LNCAP (cell line): ENCODE measurements at regions not wholly inside any gene's neighbourhood (a gene's known extent, or its start where the extent isn't known, plus 50 kb on each side); places are given as distances from the start of the nearest gene placed in this dataset.

Experiments
- TF ChIP-seq, protein P1 (sequence below): fragments of 450-650 bp; IDR thresholded peaks from 2 replicates; pipeline ENCODE4 v1.5.1; 2017; ENCODE audit warnings: mild to moderate bottlenecking

DNA sequence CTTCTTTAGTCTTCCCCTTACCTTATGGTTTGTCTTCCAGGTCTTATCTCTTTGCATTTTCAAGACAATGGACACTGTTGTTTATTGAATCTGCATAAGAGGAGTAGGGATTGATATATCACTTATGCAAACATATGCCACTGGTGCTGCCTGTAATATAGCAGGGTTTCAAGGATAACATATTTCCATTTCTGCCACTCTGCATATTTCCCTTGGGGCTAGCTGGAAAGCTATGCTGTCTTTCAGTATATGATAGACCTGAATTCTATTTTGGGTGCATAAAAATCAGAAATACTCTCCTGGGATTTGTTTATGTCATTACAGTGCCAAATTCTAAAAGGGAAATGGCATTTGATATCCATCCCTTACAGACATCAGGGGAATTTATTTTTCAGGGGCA lies 400.2 kb downstream of the TLR4 start:
- TF ChIP-seq, protein P1, sequence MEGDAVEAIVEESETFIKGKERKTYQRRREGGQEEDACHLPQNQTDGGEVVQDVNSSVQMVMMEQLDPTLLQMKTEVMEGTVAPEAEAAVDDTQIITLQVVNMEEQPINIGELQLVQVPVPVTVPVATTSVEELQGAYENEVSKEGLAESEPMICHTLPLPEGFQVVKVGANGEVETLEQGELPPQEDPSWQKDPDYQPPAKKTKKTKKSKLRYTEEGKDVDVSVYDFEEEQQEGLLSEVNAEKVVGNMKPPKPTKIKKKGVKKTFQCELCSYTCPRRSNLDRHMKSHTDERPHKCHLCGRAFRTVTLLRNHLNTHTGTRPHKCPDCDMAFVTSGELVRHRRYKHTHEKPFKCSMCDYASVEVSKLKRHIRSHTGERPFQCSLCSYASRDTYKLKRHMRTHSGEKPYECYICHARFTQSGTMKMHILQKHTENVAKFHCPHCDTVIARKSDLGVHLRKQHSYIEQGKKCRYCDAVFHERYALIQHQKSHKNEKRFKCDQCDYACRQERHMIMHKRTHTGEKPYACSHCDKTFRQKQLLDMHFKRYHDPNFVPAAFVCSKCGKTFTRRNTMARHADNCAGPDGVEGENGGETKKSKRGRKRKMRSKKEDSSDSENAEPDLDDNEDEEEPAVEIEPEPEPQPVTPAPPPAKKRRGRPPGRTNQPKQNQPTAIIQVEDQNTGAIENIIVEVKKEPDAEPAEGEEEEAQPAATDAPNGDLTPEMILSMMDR: no peak

DNA sequence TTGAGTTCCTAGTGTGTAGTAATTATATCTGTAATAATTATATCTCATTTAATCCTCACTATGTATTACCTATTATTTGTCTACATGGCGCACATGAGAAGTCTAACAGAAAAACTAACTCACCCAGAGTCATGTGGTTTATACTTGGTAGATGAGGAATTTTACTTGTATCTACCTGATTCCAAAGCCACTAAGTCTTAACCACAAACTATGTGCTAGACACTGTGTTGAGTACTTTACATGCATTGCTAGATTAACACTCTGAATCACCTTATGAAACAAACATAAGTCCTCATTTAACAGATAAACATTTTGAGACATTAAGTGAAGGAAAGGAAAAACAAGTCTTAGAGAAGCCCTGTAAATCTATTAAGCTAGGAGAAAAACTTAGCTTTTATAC lies 404.8 kb downstream of the TLR4 start:
- TF ChIP-seq, protein P1: no peak

DNA sequence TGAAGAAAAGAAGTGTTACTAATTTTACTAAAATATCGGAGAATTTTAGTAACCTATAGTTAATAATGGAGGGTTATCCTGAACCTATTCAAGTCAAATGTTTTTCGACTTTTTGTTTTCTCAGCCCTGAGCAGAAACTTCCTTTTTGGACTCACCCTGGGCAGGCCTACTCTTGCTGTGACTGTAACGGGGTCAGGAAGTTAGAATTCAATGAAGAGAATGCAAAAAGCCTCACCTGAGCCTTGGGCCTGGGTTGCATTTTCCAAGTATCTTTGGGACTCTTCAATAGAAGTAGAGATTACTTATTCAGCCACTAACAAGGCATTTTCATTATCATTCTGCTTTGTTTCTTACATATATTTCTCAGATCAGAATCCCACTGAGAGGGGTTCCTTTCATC lies 405.3 kb downstream of the TLR4 start:
- TF ChIP-seq, protein P1: no peak

DNA sequence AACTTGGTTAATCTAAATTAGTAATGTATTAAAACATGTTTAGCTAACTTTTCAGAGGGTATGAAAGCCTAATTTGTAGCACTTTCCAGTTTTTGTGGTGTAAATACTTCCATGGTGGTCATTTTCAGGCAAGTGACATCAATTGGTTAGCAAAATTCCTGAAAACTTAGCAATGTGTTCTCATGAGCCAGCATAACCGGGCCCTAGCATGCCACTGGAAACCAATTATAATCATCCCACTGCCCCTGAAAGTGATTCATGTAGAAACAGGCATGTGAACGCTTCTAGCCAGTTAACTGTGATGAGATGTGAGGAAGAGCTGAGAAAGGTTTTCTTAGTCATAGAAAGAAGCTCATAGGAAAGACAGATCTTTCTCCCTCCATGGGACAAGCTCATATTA lies 417.2 kb downstream of the TLR4 start:
- TF ChIP-seq, protein P1: no peak

DNA sequence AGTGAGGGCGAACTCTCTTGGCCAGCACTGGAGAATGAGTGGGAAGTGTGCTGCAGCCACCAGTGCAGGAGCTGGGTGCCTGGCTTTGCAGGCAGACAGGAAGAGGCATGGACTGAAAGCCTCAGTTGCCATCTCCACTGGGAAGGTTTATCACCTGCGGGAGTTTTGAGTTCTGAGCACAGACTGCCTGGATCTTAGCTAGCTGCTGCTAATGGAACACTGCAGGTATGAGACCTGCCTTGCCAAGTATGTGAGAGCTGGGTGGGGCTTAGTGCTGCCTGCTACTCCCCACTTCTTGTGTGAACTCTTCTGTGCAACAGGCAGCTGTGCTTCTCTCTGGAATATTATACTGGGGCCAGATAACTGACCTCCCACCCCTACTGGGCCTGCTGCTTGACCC lies 424.1 kb downstream of the TLR4 start:
- TF ChIP-seq, protein P1: no peak

DNA sequence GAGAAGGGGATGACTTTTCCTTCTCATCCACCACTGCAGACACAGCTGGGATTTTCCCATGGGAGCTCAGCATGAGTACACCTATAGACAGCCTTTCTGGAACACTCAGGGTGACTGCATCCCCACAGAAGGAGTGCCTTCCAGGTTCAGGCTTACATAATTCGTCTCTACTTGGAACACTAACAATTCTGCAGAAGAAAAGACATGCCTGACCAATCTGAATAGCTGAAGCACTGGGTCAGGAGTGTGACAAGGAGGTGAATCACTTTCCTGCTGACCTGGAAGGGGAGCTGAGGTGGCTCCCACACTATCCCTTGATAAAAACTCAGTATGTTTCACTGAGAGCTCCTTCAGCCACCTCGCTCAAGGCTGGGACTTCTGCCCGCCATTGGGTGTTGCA lies 425.3 kb downstream of the TLR4 start:
- TF ChIP-seq, protein P1: no peak

DNA sequence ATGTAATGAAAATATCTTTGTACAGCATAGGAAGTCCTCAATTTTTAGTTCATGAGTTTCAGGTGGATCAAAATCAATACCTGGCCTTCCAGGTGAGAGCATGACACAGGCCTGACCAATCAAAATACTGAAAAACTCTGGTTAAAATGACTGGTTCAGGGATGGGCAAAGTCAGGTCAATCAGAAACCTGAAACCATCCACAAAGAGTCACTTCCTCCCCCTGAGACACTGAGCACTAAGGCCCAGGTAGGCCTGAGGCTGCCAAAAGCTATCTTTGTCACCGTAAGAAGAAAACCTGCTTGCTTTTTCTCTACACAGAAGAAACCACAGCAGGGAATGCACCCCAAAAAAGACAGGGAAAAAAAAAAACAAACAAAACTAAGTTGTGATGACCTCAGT lies 444.8 kb downstream of the TLR4 start:
- TF ChIP-seq, protein P1: no peak

DNA sequence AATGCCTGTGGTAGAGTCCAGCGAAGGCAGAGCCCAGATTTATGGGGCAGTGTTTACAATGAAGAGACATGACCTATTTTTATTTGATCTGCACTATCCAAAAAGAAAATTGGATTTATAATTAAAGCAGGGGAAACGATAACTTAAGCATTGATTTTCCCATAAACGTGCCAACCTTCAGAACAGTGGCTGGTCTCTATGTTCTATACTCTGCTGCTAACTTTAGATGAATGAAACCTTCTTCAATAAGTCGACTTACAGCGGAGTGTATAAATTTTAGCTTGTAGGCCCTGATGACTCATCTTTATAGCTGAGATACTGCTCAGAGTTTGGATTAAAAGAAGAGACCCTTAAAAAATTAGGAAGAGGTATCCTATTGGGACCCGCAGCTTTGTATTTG lies 452.6 kb downstream of the TLR4 start:
- TF ChIP-seq, protein P1: no peak
